ENCODE measurements at regions not wholly inside any gene's neighbourhood (a gene's known extent, or its start where the extent isn't known, plus 50 kb on each side); places are given as distances from the start of the nearest gene placed in this dataset.
"Not testable (repeated sequence)": the region's sequence is repeated elsewhere in the genome, so short reads cannot be mapped to it uniquely, and the experiment has no call there.

DNA sequence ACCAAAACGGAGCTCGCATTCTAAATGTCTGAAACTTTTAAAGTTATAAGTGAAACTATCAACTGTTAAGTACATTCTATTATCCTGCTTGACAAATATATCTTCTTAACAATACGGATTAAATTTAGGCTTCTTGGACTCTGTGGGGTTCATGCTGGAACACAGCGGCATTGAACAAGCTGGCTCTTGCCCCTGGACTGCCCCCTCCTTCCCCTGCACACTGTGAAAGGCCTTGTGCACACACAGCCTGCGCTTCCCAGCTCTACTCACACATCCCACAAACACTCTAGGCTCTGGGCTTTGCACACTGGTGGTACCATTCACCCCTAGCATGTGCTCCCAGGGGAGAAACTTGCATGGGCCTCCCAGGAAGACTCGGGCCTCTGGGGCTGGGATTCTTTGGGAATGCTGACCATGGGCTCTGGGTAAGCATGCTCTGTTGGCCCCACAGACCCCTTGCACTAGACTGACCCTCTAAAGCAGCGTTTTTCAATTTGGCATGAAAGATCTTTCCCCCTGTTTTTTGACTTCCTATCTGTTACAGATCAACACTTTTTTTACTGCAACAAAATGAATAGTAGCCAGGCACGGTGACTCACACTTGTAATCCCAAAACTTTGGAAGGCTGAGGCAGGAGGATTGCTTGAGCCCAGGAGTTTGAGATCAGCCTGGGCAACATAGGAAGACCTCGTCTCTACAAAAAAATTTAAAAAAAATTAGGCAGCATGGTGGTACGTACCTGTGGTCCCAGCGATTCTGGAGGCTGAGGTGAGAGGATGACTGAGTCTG is 96.2 kb upstream of the CPM start:
- DNase-seq (ENCODE audit: low read depth in 2 of 2), result no peak

DNA sequence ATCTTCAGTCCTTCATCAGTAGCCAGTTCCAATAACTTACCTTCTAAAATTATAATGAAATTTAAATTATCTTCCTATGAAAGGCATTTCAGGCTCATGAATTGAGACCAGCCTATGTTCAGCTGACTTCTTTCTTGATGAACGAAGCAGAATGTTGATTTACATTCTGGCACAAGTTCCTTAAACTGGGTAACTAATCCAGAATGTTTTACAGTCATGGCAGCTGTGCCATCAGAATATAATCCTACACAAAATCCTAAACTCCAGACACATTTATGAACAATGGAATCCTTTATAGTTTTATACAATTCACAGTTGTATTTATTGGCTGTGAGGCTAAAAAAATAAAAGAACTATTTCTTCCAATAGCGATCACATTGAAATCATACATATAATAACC is 97.3 kb upstream of the CPM start:
- no peak for DNase-seq (ENCODE audit: low read depth in 2 of 2)

DNA sequence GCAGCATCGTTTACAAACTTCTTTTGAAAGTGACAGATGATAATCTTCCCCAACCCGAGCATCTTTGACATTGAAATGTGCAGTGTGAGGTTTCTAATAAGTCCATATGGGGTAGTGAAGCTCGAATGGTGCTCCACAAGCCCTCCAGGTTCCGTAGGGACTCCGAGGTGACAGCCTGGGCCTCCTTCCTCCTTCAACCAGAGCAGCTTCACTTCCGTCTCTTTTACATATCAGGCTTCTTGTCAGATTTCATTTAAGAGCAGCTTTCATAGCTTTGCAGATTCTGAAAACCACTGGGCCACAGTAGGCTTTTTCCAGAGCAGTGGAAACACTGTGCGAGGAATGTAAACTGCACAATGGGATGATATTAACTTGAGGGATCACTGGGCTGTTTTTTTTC is 103.6 kb upstream of the CPM start:
- no peak for DNase-seq (ENCODE audit: low read depth in 2 of 2)

- no peak for DNase-seq (ENCODE audit: low read depth in 2 of 2)
These were observed 104.0 kb upstream of the CPM start for GRCh38 chr12:69036999-69037398.

- DNase-seq (ENCODE audit: low read depth in 2 of 2), result no peak
These were observed 106.9 kb upstream of the CPM start for GRCh38 chr12:69039911-69040310.

GRCh38 chr12:69042557-69042956 is 109.6 kb upstream of the CPM start:
- no peak for DNase-seq (ENCODE audit: low read depth in 2 of 2)

DNA sequence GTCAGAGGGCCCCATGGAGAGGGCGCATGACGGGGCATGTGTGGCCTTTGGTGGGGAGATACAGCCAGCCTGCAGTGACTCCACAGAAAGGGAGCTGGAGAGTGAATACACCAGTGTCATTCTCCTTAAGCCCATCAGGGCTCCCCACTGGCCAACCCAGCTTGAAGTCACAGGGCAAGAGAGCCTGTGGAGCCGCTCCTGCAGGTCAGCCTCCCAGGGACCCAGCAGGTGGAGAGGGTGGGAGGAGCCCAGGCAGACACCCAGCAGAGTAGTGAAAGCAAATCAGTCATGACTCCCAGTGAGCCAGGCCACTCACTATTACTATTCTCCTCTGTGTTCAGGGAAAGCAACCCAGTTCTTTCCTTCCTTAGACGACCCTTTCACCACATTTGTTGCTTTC is 110.0 kb upstream of the CPM start:
- DNase-seq (ENCODE audit: low read depth in 2 of 2), result no peak

GRCh38 chr12:69044887-69045286 is 111.9 kb upstream of the CPM start:
- no peak for DNase-seq (ENCODE audit: low read depth in 2 of 2)

- no peak for DNase-seq (ENCODE audit: low read depth in 2 of 2)
These were observed 112.5 kb upstream of the CPM start for GRCh38 chr12:69045430-69045829.

DNA sequence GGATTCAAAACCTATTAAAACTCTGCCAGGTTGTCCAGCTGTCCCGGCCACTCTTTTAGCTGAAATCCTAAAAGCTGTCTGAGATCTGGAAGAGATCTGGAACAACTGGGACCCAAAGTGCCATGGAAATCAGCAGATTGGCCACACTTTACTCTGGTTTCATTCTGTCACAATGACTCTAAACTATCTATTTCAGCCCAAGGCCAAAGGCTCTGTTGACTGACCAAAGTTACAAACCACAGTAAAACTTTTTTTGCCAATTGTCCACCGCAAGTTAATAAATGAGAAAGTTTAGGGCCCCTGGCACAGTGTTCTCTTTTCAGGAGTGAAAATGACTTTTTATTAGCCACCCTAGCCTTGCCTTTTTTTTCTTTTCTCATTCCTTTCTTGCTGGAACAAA is 113.4 kb upstream of the CPM start:
- no peak for DNase-seq (ENCODE audit: low read depth in 2 of 2)

- DNase-seq (ENCODE audit: low read depth in 2 of 2), result no peak
These were observed 113.9 kb upstream of the CPM start for GRCh38 chr12:69046920-69047319.

GRCh38 chr12:69047990-69048389 is 115.0 kb upstream of the CPM start:
- no peak for DNase-seq (ENCODE audit: low read depth in 2 of 2)

DNA sequence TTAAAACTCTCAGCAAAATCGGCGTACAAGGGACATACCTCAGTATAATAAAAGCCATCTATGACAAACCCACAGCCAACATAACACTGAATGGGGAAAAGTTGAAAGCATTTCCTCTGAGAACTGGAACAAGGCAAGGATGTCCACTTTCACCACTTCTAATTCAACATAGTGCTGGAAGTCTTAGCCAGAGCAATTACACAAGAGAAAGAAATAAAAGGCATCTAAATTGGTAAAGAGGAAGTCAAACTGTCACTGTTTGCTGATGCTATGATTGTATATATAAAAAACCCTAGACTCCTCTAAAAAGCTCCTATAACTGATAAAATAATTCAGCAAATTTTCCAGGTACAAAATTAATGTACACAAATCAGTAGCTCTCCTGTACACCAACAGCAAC is 116.9 kb upstream of the CPM start:
- DNase-seq (ENCODE audit: low read depth in 2 of 2), result not testable (repeated sequence)

- no peak for DNase-seq (ENCODE audit: low read depth in 2 of 2)
These were observed 119.8 kb upstream of the CPM start for GRCh38 chr12:69052613-69053408.

GRCh38 chr12:69054343-69055056 is 121.5 kb upstream of the CPM start:
- DNase-seq (ENCODE audit: low read depth in 2 of 2), result no peak

GRCh38 chr12:69055280-69055679 is 122.3 kb upstream of the CPM start:
- no peak for DNase-seq (ENCODE audit: low read depth in 2 of 2)

DNA sequence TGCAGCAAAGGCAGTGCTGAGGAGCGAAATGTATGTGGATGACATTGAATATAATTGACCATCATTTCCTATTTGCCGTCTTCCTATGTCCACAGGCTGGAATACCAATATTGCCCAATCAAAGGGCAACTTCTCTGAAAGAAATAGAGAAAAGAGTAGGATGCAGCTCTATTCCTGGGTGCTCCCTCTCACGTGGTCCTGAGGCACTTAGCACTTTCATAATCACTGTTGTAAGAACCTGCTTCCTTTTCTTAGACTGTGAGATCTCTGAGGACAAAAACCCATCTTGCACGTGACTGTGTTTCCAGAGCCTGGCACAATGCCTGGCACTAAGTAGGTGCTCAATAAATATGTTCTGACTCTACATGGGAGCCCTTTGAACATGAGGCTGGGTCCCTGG is 122.7 kb upstream of the CPM start:
- DNase-seq (ENCODE audit: low read depth in 2 of 2), result no peak

GRCh38 chr12:69056743-69057515 is 124.0 kb upstream of the CPM start:
- DNase-seq (ENCODE audit: low read depth in 2 of 2), result no peak

DNA sequence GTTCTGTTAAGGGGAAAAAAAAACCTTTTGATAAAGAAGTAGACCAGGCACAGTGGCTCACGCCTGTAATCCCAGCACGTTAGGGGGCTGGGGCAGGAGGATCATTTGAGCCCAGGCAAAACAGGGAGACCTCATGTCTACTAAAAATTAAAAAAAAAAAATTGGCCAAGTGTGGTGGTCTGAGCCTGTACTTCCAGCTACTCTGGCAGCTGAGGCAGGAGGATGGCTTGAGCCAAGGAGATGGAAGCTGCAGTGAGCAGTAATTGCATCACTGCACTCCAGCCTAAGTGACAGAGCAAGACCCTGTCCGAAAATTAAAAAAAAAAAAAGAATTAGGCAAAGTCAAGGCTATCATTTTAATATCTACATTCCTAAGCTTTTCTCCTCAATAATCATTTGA is 124.8 kb upstream of the CPM start:
- no peak for DNase-seq (ENCODE audit: low read depth in 2 of 2)

- DNase-seq (ENCODE audit: low read depth in 2 of 2), result no peak
These were observed 126.8 kb upstream of the CPM start for GRCh38 chr12:69059465-69060457.

- DNase-seq (ENCODE audit: low read depth in 2 of 2), result no peak
These were observed 128.6 kb upstream of the CPM start for GRCh38 chr12:69061574-69061973.
